Fibroblast of mammary gland (primary cell): ENCODE measurements at regions not wholly inside any gene's neighbourhood (a gene's known extent, or its start where the extent isn't known, plus 50 kb on each side); places are given as distances from the start of the nearest gene placed in this dataset.

Experiments used
- DNase-seq: peaks from one replicate; pipeline ENCODE4 v3.0.0-alpha.2; 2010; ENCODE audit warnings: low read depth
- H3K4me3 ChIP-seq: 2 replicates; pipeline ENCODE4 v1.5.1; 2011; ENCODE audit warnings: low read depth, mild to moderate bottlenecking, low read length, moderate library complexity; ENCODE audit not compliant: control insufficient read depth
- CTCF ChIP-seq: conservative IDR thresholded peaks from 2 replicates; pipeline ENCODE4 v1.5.1; 2011; ENCODE audit warnings: low read depth, low read length, inconsistent platforms; ENCODE audit not compliant: control insufficient read depth, insufficient read depth

- DNase-seq, result no peak
- no peak for TF ChIP-seq CTCF
- H3K4me3 ChIP-seq, result no peak overlapping the region
These were observed 648.1 kb downstream of the FSCB start for GRCh38 chr14:43858981-43859380.

- TF ChIP-seq CTCF, result no peak
- DNase-seq, result no peak
- H3K4me3 ChIP-seq, result no peak overlapping the region
These were observed 651.5 kb downstream of the FSCB start for GRCh38 chr14:43855556-43855955.

- H3K4me3 ChIP-seq, result no peak overlapping the region
- no peak for TF ChIP-seq CTCF
- DNase-seq, result no peak
These were observed 653.5 kb downstream of the FSCB start for GRCh38 chr14:43853541-43853940.

- H3K4me3 ChIP-seq, result no peak overlapping the region
- DNase-seq, result no peak
- no peak for TF ChIP-seq CTCF
These were observed 703.9 kb downstream of the FSCB start for GRCh38 chr14:43803076-43803689.

- H3K4me3 ChIP-seq, result no peak overlapping the region
- peak; percentile 3 for TF ChIP-seq CTCF
- peak; percentile 7 for DNase-seq
These were observed 711.4 kb downstream of the FSCB start for GRCh38 chr14:43795600-43796228.

GRCh38 chr14:43793579-43793978 is 713.5 kb downstream of the FSCB start:
- no peak overlapping the region for H3K4me3 ChIP-seq
- TF ChIP-seq CTCF, result no peak
- no peak for DNase-seq
